RWPE2 (cell line): ENCODE measurements at regions not wholly inside any gene's neighbourhood (a gene's known extent, or its start where the extent isn't known, plus 50 kb on each side); places are given as distances from the start of the nearest gene placed in this dataset.

Source experiments
- ATAC-seq: fragments of 200-7000 bp; cut with Tn5 transposase; 3 replicates; pipeline ENCODE4 v1.9.1; 2021; ENCODE audit warnings: low read depth
- DNase-seq: peaks from one replicate; pipeline ENCODE4 v3.0.0-alpha.2; 2020; ENCODE audit warnings: low spot score
- H3K27ac ChIP-seq: fragments of 450-650 bp; 2 replicates; pipeline ENCODE4 v1.5.1; 2017; ENCODE audit warnings: mild to moderate bottlenecking; ENCODE audit not compliant: poor library complexity, severe bottlenecking
- H3K27me3 ChIP-seq: fragments of 250-450 bp; sonication (Bioruptor Pico); 2 replicates; pipeline ENCODE4 v1.5.1; 2021; ENCODE audit warnings: mild to moderate bottlenecking, moderate library complexity; ENCODE audit not compliant: insufficient read depth, poor library complexity, severe bottlenecking
- H3K36me3 ChIP-seq: fragments of 250-450 bp; sonication (Bioruptor Pico); 2 replicates; pipeline ENCODE4 v1.5.1; 2020; ENCODE audit warnings: low read depth, mild to moderate bottlenecking, moderate library complexity
- H3K4me1 ChIP-seq: fragments of 250-450 bp; sonication (Bioruptor Pico); 2 replicates; pipeline ENCODE4 v1.5.1; 2021; ENCODE audit warnings: mild to moderate bottlenecking, moderate library complexity; ENCODE audit not compliant: insufficient read depth, poor library complexity, severe bottlenecking
- H3K4me3 ChIP-seq: fragments of 250-450 bp; sonication (Bioruptor Pico); 2 replicates; pipeline ENCODE4 v1.5.1; 2021; ENCODE audit warnings: mild to moderate bottlenecking, moderate library complexity; ENCODE audit not compliant: severe bottlenecking
- H3K9me3 ChIP-seq: fragments of 250-450 bp; sonication (Bioruptor Pico); 2 replicates; pipeline ENCODE4 v1.5.1; 2021; ENCODE audit warnings: mild to moderate bottlenecking, moderate library complexity; ENCODE audit not compliant: severe bottlenecking
- CTCF ChIP-seq: fragments of 450-650 bp; IDR thresholded peaks from one replicate; pipeline ENCODE4 v1.5.1; 2017; ENCODE audit warnings: mild to moderate bottlenecking, moderate library complexity; ENCODE audit not compliant: poor library complexity, severe bottlenecking

GRCh38 chr18:29062921-29063320, 886.0 kb upstream of the CDH2 start:
- Histone ChIP-seq H3K4me3 (no peak overlapping the region), H3K27ac (no peak overlapping the region), H3K4me1 (no peaks in the 10 kb centered on the region), H3K36me3 (no peaks in the 10 kb centered on the region), H3K9me3 (no peaks in the 10 kb centered on the region), H3K27me3 (no peaks in the 10 kb centered on the region)
- DNase-seq = no peak
- no peak for ATAC-seq
- TF ChIP-seq CTCF = no peak

- DNase-seq = no peak
- ATAC-seq = no peak
- no peak for TF ChIP-seq CTCF
These were observed 883.4 kb upstream of the CDH2 start for GRCh38 chr18:29060349-29060748.

DNA sequence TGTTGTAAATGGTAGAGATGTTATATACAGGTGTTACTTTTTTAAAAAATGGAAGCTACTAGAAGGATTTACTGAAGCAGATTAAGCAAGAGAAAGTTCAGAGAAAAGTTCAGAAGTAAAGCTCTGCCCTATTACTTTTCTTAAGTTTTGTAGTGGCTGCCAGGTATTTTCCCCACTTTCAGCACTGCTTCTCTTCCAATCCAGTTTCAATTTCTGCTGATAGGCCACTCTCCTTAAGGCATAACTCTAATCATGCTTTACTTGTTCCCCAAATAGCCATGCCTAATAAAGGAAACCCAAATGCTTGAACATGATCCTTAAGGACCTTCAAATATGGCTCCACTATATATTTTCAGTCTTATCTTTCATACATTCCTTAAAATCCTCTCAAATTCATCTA, 880.8 kb upstream of the CDH2 start:
- no peaks in the 10 kb centered on the region for H3K4me1 ChIP-seq
- H3K4me3 ChIP-seq = no peak overlapping the region
- no peak for TF ChIP-seq CTCF
- H3K36me3 ChIP-seq = no peaks in the 10 kb centered on the region
- no peak for ATAC-seq
- H3K9me3 ChIP-seq = no peaks in the 10 kb centered on the region
- no peaks in the 10 kb centered on the region for H3K27me3 ChIP-seq
- H3K27ac ChIP-seq = no peak overlapping the region
- no peak for DNase-seq

More at GRCh38 chr18:29060349-29060748, 883.4 kb upstream of the CDH2 start:
- H3K27ac ChIP-seq = no peak overlapping the region
- no peak overlapping the region for H3K4me3 ChIP-seq
- no peaks in the 10 kb centered on the region for H3K36me3 ChIP-seq
- H3K4me1 ChIP-seq = no peaks in the 10 kb centered on the region
- H3K27me3 ChIP-seq = no peaks in the 10 kb centered on the region
- no peaks in the 10 kb centered on the region for H3K9me3 ChIP-seq

DNA sequence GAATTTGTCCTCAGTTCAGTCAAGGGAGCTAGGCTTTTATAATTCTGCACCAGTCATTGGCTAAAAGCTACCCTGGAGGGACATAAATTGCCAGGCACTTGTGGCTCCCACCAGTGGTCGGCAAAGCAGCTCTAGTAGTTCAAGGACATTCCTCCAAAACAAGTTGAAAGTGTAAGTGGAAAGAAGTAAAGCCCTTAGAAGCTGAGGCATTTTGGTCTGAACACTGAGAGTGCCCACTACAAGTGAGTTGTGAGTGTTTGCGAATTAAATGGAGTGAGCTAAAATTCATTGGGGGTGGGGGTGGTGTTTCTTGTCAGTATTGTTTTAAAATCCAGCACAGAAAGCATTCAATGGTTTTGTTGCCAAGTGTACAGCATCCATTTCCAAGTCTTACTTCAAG, 879.9 kb upstream of the CDH2 start:
- no peak for TF ChIP-seq CTCF
- Histone ChIP-seq H3K36me3 (no peaks in the 10 kb centered on the region), H3K9me3 (no peaks in the 10 kb centered on the region)

DNA sequence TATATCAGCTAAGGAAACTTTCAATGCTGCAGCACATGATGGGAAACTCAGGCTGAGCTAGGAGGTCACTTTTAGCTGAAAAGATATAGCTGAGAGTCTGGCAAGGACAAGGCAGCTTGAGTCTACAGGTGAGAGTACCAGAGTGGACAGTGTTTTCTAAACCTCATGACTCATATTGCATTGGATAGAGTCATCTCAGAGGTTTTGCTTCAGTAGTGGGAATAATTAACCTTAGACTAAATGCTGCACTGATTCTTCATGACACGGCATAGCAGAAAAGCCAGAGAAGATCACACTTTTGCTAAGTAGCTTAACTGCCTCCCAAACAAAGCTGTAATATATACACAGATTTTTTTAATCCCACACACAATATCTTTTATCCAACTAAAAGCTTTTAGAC, 865.0 kb upstream of the CDH2 start:
- no peaks in the 10 kb centered on the region for H3K36me3 ChIP-seq
- H3K4me1 ChIP-seq = no peaks in the 10 kb centered on the region
- ATAC-seq = no peak
- no peak for DNase-seq
- H3K9me3 ChIP-seq = no peaks in the 10 kb centered on the region
- no peak overlapping the region for H3K27ac ChIP-seq
- H3K27me3 ChIP-seq = no peaks in the 10 kb centered on the region
- H3K4me3 ChIP-seq = no peak overlapping the region
- no peak for TF ChIP-seq CTCF

More for the DNA sequence above, 879.9 kb upstream of the CDH2 start:
- no peak overlapping the region for H3K27ac ChIP-seq
- H3K27me3 ChIP-seq = no peaks in the 10 kb centered on the region
- DNase-seq = no peak
- ATAC-seq = no peak
- no peaks in the 10 kb centered on the region for H3K4me1 ChIP-seq
- no peak overlapping the region for H3K4me3 ChIP-seq
